GM19372 (cell line): ENCODE measurements at regions not wholly inside any gene's neighbourhood (a gene's known extent, or its start where the extent isn't known, plus 50 kb on each side); places are given as distances from the start of the nearest gene placed in this dataset.

Experiments
- ATAC-seq: cut with Tn5 transposase; IDR thresholded peaks from one replicate; pipeline ENCODE4 v1.9.1; 2021; ENCODE audit warnings: mild to moderate bottlenecking, low read depth, moderate library complexity; ENCODE audit not compliant: unreplicated experiment

DNA sequence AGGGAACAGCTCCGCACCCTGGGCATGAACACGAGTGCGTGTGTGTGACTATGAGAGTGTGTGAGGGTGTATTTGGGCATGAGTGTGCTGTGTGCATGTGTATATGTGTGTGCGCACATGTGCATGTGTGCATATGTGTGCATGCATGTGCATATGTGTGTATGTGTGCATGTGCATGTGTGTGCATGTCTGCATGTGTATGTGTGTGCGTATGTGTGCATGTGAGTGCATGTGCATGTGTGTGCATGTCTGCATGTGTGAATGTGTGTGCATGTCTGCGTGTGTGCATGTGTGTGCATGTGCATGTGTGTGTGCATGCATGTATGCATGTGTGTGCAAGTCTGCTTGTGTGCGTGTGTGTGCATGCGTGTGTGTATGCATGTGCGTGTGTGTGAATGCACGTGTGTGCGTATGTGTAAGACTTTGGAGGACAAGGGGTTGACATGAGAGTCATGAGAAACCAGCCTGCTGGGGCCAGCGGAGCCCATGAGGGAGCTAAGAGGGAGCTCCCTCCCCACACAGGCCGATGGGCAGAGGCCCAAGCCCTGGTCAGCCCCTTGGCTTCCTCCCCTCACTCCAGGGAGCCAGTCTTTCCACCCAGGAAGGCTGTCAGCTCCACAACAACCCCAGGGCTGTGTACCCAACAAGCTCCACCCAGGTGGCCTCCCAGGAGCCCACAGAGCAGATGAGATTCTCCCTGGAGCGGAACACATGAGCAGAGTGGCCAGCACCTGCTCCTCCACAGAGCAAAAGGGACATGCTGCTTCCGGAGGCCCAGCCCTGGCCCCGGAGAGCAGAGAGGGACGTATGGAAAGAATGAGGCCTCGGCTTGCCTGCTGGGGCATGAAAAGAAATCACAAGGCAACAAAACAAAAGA is 142.5 kb upstream of the PPP2R2D start:
- no peak for ATAC-seq

DNA sequence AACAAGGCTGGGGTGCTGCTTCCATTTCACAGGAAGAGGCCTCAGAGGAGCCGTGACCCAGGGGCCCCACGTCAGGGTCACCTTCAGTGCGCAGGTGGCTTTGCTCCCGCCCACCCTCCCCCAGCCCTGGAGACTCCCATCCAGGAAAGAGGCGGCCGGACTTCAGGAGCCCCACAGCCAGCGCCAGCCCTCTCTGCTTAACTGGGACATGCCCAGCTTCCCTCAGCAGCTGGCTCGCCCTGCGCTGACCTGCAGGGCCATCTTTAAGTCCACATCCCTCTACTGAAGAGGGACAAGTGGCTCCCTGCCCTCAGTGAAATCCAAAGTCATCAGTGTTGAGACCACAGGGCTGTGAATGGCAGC is 141.9 kb upstream of the PPP2R2D start:
- ATAC-seq, result no peak

DNA sequence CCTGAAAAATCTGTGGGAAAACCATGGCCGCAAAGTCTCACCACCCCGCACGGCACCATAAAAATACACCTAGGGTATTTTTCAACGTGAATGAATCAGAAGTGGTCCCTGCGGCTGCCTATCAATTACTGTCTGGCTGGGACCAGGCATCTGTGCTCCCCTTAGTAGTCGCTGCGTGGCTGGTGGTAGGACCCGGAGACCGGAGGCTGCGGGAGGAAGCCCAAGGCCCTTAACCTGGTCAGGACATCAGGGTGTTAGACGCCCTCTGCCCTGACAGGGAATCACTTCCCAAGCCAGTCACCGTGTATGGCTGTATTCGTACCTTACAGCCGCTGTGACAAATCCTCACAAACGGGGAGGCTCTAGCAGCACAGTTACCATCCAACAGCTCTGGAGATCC is 141.5 kb upstream of the PPP2R2D start:
- no peak for ATAC-seq

GRCh38 chr10:131760416-131761166 is 140.2 kb upstream of the PPP2R2D start:
- ATAC-seq, result no peak

- ATAC-seq, result no peak
Observed at GRCh38 chr10:131762789-131763696, 137.8 kb upstream of the PPP2R2D start.

DNA sequence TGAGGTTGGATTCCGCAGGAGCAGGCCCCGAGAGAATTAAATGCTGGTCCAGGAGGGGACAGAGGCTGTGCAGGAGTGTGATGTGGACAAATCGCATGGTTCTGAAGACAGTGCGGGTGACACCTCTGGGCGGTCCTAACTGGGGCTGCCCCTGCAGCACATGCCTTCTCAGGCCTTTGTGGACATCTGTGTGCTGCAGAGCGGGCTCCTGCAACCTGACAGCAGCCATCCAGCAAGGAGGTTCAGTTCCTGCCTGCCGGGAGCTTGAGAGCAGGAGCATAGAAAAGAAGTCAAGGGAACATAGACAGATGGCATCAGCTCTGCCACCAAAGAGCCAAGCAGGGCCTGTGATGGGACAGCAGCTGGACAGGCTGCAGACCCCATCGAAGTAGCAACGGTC is 135.9 kb upstream of the PPP2R2D start:
- ATAC-seq, result no peak

GRCh38 chr10:131766096-131766495 is 134.7 kb upstream of the PPP2R2D start:
- ATAC-seq, result no peak

DNA sequence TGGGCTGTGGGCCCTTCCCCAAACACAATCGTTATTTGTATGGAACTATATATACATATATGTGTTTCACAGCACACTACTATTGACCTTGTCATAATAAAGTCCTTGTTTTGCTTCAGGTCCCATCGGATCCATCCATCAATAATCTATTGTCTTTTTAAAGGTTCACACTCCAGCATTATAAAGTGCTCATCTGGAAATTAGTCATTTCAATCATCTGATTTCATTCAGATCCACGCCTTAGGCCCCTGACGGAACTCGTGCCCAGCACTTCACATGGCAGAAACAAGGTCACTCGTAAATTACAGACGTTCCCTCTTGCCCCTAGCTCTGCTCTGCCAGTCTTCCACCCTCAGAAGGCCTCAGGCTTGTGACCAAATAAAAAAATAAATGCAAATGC is 133.1 kb upstream of the PPP2R2D start:
- no peak for ATAC-seq

DNA sequence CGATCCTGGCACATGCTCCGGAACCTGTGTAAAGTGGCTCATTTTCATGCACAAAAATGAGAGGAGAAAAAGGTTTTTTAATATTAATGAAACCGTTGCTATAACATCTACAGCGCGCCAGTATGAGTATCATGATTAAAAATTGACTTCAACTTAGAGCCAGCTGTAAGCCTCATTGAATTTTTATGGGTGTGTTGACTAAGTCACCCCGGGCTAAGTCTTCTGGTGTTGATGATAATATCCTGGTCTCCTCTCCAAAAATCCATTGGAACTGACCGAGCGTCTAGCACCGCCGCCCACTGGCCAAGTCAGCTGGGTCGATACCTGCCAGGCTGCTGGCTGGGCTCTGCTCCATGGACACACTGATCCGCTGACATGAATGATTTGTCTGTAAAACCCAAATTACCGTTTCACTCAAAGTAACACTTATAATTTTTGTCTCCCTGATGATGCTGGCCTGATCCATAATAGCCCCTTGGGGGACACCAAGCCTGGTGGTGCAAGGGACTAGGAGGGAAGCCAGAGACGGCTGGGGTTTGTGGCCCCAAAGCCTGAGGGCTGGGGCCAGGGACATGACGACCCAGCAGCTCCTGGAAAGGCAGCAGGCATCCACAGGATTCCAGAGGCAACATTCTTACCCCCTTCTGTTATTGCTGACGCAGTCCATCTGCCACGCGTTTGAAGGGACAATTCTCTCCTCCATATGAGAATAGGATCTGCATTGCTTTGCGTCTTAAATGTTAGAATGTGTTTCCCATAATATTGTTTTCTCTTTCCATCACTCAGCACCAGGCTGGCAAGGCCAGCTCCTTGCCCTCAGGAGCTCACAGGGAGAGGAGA is 131.0 kb upstream of the PPP2R2D start:
- no peak for ATAC-seq

DNA sequence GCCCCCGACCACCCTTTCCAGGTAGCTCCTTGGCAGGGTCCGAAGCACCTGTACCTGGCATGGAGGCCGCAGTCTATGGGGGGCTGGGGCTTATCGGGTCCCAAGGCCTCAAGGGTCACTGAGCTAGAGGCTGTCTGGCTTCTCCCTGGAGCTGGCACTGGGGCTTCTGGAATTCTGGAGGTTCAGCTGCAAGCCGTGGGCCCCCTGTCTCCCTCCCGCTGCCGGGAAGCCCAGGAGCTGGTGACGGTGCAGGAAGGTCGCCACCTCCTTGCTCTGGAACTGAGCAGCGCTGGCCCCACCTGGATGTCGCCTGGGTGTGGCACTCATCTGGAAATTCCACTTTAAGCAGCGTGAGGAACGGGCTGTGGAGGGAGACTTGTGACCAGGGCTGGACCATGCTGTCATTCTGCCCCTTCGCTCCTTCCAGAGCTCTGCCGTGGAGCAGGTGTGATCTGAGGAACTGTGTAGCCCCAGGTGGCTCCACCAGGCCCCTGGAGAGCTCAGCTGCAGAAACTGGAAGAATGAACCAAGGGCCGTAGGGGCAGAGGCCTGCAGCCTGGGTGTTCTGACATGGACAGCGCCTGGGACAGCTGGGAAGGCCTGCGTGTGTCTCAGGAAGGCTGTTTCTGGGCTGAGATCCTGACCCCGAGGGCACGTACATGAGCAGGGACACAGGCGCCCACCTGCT is 129.7 kb upstream of the PPP2R2D start:
- ATAC-seq, result no peak

DNA sequence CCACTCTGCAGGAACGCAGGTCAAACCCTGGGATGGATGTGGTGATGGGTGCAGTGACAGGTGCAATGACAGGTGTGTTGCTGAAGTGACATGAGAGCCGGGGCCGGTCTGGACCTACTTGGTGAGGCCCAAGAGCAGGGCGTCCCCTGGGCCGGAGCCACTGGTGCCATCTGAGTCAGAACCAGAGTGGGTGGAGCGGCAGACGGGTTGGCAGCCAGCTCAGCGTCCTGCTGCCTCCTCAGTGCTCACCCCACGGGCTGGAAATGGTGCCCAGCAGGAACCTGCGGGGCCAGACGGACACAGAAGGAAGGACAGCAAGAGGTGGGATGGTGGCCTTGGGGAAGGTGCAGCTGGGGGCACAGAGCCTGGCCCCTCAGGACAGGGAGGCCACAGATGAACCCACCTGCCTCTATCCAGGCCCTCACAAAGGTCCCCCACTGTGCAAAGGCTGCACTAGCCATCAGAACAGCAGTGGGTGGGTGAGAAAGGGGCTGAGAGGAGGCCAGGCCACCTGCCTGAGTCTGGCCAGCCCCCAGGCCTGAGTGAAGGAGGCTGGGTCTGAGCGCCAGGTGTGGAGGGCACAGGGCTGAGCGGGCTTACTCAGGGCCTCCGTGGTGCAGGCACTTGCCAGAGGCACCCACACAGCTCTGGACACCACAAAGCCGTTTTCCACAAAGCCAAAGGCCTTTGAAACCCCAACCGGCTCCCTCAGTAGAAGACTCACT is 129.0 kb upstream of the PPP2R2D start:
- ATAC-seq, result no peak

GRCh38 chr10:131772441-131772840 is 128.4 kb upstream of the PPP2R2D start:
- ATAC-seq, result no peak

DNA sequence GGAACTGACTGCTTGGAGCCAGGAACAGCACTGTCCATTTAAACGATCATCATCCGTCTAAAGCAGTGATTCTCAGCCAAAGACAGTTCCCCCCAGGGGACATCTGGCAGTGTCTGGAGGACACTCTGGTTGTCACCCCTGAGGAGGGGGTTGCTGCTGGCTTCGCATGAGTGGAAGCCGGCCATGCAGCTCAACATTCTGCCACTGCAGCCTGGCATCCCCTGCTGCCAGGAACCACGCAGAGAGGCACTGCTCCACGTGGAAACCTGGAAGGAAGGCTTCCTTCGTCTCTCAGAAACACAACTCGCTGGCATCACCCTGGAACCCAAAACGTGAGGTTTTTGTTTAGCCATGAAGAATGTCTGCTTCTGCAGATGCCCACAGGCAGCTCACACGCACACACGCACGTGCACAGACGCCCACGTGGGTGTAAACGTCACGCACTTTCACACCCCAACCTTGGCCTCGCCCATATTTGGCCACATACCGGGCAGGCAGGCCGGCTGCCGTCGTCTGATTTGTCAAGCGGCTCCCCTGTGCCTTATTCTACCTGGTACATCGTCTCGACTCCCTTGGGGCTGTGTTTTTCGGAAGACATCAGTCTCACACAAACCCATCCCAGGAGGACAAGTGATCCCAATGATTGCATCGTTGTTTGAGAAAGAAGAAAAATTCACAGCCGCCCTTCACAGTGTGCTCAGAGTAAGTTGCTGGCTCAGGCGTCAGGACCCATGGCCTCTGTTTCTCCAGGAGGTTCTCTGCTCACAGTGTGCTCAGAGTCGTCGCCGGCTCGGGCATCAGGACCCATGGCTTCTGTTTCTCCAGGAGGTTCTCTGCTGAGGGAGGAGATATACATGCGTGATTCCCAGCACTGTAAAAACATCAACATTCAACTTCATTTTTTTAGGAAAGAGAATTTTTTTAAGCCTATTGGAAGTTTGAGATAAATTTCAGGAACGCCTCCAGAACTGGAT is 127.2 kb upstream of the PPP2R2D start:
- no peak for ATAC-seq

DNA sequence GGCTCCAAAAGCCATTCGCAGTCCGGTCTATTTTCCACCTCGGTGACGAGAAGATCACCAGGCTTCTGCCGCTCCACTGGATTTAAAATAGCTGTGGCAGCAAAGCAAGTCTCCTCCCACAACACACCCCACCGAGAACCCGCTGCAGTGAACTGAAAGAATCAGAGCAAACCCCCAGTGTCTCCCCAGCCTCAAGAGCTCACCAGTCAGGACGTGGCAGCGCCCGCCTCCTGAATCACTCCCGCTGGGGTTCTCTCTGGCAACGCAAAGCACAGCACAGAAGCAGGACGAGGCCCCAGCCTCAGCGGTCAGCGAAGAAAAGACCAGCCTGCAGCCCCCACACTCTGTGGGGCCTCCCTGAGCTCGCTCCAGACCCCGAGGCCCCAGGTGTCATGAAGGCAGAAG is 126.1 kb upstream of the PPP2R2D start:
- ATAC-seq, result no peak

DNA sequence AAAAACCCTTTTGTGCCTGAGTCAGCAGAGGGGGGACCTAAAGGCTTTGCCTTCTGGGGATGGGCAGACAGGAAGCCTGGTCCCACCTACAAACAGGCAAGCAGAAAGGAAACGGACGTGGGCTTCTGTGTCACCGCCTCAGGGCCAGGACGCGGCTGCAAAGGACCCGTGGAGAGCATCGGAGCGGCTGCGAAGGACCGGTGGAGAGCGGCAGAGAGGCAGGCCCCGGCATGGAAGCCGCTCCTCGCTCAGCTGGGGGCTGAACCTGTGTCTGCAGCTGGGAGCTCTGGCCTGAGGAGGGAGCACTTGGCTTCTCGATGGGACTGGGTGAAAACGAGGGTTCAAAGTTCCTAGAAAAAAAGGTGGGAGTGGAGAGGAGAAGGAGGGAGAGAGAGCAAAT is 125.4 kb upstream of the PPP2R2D start:
- no peak for ATAC-seq

DNA sequence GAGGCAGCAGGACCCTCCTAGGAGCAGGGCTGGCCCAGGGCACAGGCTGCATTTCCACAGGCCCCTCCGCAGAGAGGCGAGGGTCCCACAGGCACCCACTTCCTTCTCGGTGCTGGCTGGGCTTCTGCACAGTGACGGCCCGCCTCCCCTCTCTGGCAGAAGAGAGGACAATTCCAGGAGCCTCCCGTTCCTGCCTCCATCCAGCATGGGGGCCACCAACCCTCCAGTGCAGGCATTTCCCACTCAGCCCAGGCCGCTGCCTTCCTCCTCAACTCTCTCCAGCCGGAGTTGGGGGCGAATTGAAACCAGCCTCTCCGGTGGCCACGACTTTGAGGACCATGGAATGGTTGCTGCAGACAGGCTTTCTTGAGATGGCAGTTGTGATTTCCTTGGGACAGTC is 125.0 kb upstream of the PPP2R2D start:
- no peak for ATAC-seq

DNA sequence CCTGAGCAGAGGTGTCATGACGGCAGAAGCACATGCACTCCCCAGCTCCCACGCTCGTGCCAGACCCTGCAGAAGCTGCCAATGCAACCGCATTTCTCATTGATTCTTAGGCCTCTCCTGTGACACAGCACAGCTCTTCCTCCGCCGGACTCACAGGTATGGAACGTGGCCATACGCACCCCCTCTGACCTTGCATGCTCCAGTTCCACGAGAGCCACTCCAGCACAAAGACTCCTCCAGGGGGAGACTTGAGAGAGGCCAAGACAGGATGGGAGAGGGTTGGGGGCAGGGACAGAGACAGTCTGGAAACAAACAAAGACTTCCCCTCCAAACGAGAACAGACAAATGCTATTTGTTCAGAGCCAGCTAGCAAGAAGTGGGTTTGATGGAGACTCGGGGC is 124.3 kb upstream of the PPP2R2D start:
- ATAC-seq, result no peak

- ATAC-seq, result no peak
Observed at GRCh38 chr10:131777162-131777561, 123.6 kb upstream of the PPP2R2D start.
